Left forelimb (tissue), 1 donor: ENCODE measurements at regions not wholly inside any gene's neighbourhood (a gene's known extent, or its start where the extent isn't known, plus 50 kb on each side); places are given as distances from the start of the nearest gene placed in this dataset.

Experiments
- DNase-seq: peaks from one replicate; pipeline ENCODE4 v3.0.0-alpha.2; 2018; ENCODE audit warnings: low spot score

- DNase-seq = no peak
These were observed 207.7 kb upstream of the CAMK1G start for GRCh38 chr1:209375671-209376365.

DNA sequence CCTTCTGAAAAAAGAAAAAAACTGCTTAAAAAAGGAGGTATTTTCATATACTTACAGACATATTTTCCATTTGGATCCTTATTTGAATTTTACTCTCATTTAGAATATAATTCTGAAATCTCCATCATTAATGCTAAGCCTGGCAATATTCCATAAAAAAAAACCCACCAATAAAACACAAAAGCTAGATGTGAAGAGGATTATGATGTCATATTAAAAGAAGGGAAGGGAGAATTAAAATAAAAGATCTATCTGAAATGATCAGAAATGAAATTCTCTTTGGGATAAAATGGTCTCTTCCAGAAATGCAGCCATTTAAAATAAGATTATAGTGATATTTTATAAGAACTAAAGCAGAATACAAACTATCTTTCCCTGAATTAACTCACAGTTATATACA lies 206.7 kb upstream of the CAMK1G start:
- no peak for DNase-seq

- no peak for DNase-seq
These were observed 205.5 kb upstream of the CAMK1G start for GRCh38 chr1:209377995-209378394.

- no peak for DNase-seq
These were observed 204.2 kb upstream of the CAMK1G start for GRCh38 chr1:209379280-209379679.

DNA sequence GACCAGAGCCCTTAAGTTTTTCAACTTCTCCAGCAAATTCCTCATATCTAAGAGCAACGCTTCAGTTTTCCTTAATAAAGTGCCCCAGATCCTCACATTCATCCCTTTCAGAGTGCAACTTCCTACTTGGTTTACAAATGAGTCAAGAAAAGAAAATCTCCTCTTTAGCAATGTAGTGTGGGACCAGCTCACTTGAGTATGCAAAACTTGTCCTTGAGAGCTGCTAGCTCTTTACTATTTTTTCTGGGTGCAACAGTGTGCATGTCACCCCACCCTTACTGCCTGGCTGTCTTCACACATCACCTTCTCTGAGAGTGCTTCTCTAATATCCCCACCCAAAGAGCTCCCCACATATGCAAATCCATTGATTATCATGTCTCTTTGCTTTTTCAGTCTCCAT lies 203.1 kb upstream of the CAMK1G start:
- DNase-seq = no peak

- DNase-seq = no peak
These were observed 201.0 kb upstream of the CAMK1G start for GRCh38 chr1:209382231-209383100.

DNA sequence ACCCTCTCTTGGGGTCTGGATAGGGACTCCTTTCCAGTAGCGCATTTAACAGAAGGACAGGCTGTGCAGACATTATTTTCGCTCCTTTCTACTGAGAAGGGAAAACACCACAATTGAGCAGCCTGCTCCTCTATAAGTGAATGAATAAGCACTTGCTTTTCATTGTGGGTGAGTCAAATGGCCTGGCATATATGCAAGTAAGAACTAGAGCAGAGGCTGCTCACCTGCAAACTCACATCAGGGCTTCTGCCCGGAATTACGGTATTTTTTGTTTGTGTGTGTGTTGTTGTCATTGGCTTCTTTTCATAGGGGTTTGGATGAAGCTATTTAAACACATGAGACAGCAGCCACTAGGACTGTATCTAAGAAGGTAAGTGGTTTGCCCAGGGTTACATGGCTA lies 200.1 kb upstream of the CAMK1G start:
- DNase-seq = no peak

DNA sequence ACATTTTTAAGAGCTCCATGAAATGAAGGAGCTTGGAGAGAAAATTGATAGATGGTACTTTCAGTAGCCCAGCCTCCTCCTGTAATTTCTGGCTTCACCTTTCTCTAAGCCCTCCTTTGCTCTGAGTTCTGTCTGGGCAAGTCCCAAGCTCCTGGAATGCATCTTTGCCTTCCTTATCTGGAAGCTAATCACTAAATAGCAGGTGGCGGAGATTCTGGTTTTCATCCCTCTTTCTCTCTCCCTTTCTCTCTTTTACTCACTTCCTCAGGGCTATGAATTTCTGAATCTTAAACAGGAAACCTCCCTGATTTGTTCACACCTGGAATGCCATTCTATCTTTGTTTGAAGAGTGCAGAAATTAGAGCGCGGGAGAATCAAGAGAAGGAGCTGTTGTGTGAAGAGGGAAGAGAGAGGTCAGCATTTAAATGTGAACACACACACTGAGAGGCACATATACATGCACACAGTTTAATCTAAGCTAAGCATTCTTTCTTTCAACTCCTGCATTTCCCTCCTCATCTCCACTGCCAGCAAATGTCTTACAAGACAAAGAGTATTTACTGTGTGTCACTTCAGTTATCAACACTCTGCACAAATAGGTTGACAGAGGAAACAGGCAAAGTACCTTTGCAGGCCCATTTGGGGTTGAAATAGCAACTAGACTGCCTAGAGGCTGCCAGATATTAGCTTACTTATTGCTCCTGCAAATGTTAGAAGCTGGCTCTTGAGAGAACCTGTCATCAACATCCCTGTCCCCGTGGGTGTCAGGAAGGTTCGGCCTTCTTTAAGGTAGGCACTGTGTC lies 199.4 kb upstream of the CAMK1G start:
- no peak for DNase-seq

- no peak for DNase-seq
These were observed 198.6 kb upstream of the CAMK1G start for GRCh38 chr1:209384710-209385550.

DNA sequence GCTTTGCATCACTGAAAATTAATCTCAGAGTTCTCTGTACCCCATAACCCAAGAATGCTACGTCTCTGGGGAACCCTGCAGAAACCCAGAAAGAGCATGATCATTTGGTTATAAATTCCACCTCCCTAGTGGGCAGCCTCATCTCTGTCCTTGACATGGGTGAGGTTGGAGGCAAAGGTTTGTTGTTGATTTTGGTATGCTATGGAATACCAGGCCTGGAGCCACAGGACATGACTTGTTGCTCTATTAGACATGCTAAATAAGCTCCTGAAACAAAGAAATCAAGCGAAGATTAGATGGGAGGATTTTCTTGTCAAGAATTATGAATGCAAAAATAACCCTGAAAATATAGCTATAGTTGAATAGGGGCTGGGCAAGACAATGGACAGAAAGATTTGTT lies 197.4 kb upstream of the CAMK1G start:
- DNase-seq = no peak

- no peak for DNase-seq
These were observed 196.1 kb upstream of the CAMK1G start for GRCh38 chr1:209387271-209387968.

- no peak for DNase-seq
These were observed 195.6 kb upstream of the CAMK1G start for GRCh38 chr1:209387969-209388329.

DNA sequence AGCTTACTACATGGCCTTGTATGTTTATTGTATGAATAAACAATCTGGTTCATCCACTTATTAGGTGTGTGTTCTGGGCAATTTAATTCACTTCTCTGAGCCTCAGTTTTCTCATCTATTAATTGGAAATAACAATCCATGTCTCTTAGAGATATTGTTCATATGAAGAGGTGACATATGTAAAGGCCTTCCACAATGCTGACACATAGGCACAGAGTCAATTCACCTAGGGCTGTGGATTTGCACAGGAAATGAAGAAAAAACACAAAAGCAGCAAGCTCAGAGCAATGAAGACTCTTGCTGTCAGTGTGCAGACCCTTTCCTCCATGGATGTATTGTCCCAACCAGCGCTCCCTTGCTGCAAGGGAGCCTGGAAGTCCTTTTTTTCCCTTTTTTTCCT lies 195.2 kb upstream of the CAMK1G start:
- no peak for DNase-seq

- DNase-seq = no peak
These were observed 194.3 kb upstream of the CAMK1G start for GRCh38 chr1:209389258-209389657.

- DNase-seq = no peak
These were observed 193.5 kb upstream of the CAMK1G start for GRCh38 chr1:209389975-209390374.

GRCh38 chr1:209390764-209391163 lies 192.8 kb upstream of the CAMK1G start:
- no peak for DNase-seq

GRCh38 chr1:209391792-209392191 lies 191.7 kb upstream of the CAMK1G start:
- DNase-seq = no peak

DNA sequence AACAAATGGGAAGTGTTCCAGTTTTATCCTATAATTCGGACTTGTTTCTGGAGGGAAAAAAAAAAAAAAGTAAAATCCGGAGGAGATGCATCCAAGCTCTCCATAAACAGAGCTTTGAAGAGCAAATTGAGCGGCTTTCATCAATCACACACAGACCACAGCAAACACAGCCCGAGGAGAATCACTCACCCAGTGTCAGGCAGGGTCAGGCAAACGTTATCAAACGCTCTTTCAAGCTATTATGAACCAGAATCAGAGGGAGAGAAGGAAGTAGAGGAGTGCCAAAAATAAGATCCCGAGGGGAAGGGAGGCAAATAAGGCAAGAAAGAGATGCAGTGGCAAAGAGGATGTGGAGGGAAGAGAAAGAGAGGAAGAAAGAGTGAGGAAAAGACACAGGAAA lies 188.3 kb upstream of the CAMK1G start:
- DNase-seq = no peak

GRCh38 chr1:209397371-209397770 lies 186.1 kb upstream of the CAMK1G start:
- no peak for DNase-seq

DNA sequence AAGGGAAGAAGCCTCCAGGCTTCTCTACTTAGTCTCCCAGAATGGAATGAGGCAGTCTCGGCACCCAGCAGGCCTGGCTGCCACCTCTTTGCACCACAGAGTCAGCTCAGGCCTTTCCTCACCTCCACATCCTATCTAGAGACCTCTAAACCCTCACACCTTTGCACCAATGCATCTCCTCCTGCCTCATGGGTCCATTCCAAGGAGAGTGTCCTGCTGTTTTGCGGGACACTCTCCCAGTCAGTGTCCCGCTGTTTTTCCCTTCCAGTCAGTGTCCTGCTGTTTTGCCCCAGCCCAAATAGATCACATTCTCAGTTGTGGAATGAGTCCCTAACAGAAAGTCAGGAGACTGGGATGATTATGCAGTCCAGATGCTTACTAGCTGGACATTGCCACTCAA lies 185.6 kb upstream of the CAMK1G start:
- DNase-seq = no peak

DNA sequence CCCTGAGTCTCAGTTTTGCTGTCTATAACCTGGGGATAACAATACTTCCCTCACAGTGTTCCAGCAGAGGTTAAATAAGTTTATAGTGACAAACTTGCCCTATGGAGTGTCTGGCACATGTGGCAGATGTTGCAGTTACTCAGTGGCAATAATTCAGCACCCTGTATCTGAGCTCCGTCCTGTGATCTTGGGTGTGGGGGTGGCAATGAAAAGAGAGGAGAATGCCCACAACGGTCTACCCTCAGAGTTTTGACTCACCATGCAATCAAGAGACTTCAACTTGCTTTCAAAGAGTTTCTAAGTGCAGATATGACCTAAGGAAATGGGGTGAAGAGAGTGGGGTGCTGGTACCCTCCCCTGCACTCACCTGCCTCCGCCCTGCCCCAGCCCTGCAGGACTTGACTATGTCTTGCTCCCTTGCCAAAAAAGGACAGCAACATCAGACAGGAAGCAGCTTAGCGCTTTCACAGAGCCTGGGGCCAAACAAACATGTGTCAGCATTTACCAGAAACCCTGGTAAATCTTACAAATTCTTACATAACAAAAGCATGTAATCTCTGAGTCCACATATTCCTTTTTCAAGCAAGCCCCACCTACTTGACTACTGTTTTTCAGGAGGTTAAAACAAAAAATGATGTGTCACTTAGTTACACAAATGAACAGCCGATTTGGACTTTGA lies 185.1 kb upstream of the CAMK1G start:
- DNase-seq = no peak
